Epithelial cell of prostate (primary cell): ENCODE measurements at regions not wholly inside any gene's neighbourhood (a gene's known extent, or its start where the extent isn't known, plus 50 kb on each side); places are given as distances from the start of the nearest gene placed in this dataset.
A peak's percentile ranks its signal among the peaks of the same experiment; 100 is the strongest.
"Not testable (repeated sequence)": the region's sequence is repeated elsewhere in the genome, so short reads cannot be mapped to it uniquely, and the experiment has no call there.

Source experiments
- DNase-seq: peaks from one replicate; pipeline ENCODE4 v3.0.0-alpha.2; 2011; ENCODE audit warnings: low read depth, low spot score
- H3K27ac ChIP-seq: fragments of 450-650 bp; 2 replicates; pipeline ENCODE4 v1.5.1; 2017; ENCODE audit warnings: mild to moderate bottlenecking

DNA sequence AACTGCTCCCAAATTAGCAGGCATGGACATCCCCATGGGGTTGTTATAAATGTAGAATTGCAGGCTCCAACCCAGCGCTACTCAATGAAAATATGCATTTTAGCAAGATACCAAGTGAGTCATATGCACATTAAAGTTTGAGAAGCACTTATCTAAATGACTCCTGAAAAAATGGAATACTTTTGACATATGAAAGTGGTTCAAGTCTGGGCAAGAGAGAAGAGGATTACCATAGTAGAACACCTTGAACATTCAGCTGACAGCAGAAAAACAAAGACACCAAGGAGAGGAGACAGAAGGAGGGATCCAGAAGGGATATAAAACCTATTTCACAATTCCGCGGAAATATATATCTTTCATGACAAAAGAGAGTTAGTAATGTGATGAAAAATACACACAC, 63.2 kb upstream of the CT83 start:
- peak; percentile 3 for DNase-seq
- no peak overlapping the region for H3K27ac ChIP-seq

DNA sequence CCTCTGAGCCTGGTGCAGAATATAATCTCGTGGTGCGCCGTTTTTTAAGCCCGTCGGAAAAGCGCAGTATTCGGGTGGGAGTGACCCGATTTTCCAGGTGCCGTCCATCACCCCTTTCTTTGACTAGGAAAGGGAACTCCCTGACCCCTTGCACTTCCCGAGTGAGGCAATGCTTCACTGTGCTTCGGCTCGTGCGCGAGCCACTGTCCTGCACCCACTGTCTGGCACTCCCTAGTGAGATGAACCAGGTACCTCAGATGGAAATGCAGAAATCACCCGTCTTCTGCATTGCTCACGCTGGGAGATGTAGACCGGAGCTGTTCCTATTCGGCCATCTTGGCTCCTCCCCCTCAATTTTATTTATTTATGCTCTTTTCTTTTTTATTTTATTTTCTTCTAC, 57.5 kb upstream of the CT83 start:
- DNase-seq: not testable (repeated sequence)

More for the DNA sequence above, 57.5 kb upstream of the CT83 start:
- H3K27ac ChIP-seq: not testable (repeated sequence)
